ENCODE measurements at regions not wholly inside any gene's neighbourhood (a gene's known extent, or its start where the extent isn't known, plus 50 kb on each side); places are given as distances from the start of the nearest gene placed in this dataset.
"Not testable (repeated sequence)": the region's sequence is repeated elsewhere in the genome, so short reads cannot be mapped to it uniquely, and the experiment has no call there.

- TF ChIP-seq CTCF, POLR2A (IDR thresholded peaks at IDR 0.05): not testable (repeated sequence)
These were observed 128.5 kb upstream of the AHI1 start for GRCh38 chr6:135626001-135626400.

Data from thyroid gland (tissue), 4 donors.